Eye (tissue), 1 donor: ENCODE measurements at regions not wholly inside any gene's neighbourhood (a gene's known extent, or its start where the extent isn't known, plus 50 kb on each side); places are given as distances from the start of the nearest gene placed in this dataset.

Experiments used
- DNase-seq: peaks from one replicate; pipeline ENCODE4 v3.0.0-alpha.2; 2015

GRCh38 chr10:31604646-31605170 lies 285.7 kb downstream of the ZEB1 start:
- DNase-seq: no peak

GRCh38 chr10:31604096-31604495 lies 285.1 kb downstream of the ZEB1 start:
- peak; percentile 66 for DNase-seq

- peak; percentile 97 for DNase-seq
Observed at GRCh38 chr10:31603235-31604087, 284.4 kb downstream of the ZEB1 start.

- peak; percentile 94 for DNase-seq
Observed at GRCh38 chr10:31602541-31603234, 283.7 kb downstream of the ZEB1 start.

- no peak for DNase-seq
Observed at GRCh38 chr10:31601136-31601535, 282.1 kb downstream of the ZEB1 start.

- DNase-seq: no peak
Observed at GRCh38 chr10:31599626-31600504, 280.8 kb downstream of the ZEB1 start.

GRCh38 chr10:31596765-31597164 lies 277.7 kb downstream of the ZEB1 start:
- no peak for DNase-seq

- DNase-seq: no peak
Observed at GRCh38 chr10:31595992-31596391, 277.0 kb downstream of the ZEB1 start.

GRCh38 chr10:31594347-31594873 lies 275.4 kb downstream of the ZEB1 start:
- no peak for DNase-seq

- DNase-seq: no peak
Observed at GRCh38 chr10:31593124-31593523, 274.1 kb downstream of the ZEB1 start.

GRCh38 chr10:31591569-31591968 lies 272.6 kb downstream of the ZEB1 start:
- DNase-seq: no peak

GRCh38 chr10:31590023-31590800 lies 271.2 kb downstream of the ZEB1 start:
- no peak for DNase-seq

- no peak for DNase-seq
Observed at GRCh38 chr10:31587691-31588090, 268.7 kb downstream of the ZEB1 start.

GRCh38 chr10:31586723-31587638 lies 268.0 kb downstream of the ZEB1 start:
- DNase-seq: no peak

GRCh38 chr10:31584876-31585275 lies 265.9 kb downstream of the ZEB1 start:
- DNase-seq: no peak

- DNase-seq: no peak
Observed at GRCh38 chr10:31584098-31584631, 265.1 kb downstream of the ZEB1 start.

- no peak for DNase-seq
Observed at GRCh38 chr10:31583293-31583692, 264.3 kb downstream of the ZEB1 start.

GRCh38 chr10:31582365-31583052 lies 263.5 kb downstream of the ZEB1 start:
- no peak for DNase-seq

GRCh38 chr10:31581741-31582323 lies 262.8 kb downstream of the ZEB1 start:
- DNase-seq: no peak
